HG02588 (cell line): ENCODE measurements at regions not wholly inside any gene's neighbourhood (a gene's known extent, or its start where the extent isn't known, plus 50 kb on each side); places are given as distances from the start of the nearest gene placed in this dataset.
"Not testable (repeated sequence)": the region's sequence is repeated elsewhere in the genome, so short reads cannot be mapped to it uniquely, and the experiment has no call there.

Source experiments
- ATAC-seq: cut with Tn5 transposase; IDR thresholded peaks from one replicate; pipeline ENCODE4 v1.9.1; 2021; ENCODE audit warnings: mild to moderate bottlenecking, moderate library complexity; ENCODE audit not compliant: unreplicated experiment

DNA sequence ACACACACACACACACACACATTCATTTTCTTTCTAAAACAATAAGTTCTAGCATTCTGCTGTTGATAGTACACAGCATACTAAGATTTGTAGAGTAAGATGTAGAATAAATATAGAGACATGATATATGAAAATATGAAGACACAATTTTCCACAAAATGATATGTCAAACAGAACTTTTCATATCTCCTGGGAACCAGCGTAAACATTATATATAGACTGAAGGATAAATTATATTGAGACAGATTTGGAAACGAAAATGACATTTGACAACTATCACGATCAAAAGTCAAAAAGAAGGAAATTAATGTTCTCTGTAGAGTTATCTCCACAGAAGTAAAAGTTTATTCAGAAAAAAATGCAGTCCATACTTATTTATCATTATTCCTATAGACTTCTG lies 1605.7 kb upstream of the SLC10A2 start:
- no peak for ATAC-seq

DNA sequence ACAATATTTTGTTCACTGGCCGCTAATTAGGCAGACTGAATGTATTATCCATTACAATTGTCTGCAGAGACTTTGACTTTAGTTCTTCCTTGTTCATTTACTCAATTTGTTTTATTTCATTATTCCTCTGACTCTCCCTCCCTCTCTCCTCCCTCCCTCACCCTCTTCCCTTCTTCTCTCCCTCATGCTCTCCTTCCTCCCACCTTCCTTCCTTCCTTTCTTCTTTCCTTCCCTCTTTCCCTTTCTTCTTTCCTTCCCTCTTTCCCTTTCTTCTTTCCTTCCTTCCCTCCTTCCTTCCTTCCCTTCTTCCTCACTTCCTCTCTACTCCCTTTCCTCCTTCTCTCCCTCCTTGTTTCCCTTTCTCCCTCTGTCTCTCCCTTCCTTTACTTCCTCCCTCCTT lies 1591.0 kb upstream of the SLC10A2 start:
- ATAC-seq: no peak

DNA sequence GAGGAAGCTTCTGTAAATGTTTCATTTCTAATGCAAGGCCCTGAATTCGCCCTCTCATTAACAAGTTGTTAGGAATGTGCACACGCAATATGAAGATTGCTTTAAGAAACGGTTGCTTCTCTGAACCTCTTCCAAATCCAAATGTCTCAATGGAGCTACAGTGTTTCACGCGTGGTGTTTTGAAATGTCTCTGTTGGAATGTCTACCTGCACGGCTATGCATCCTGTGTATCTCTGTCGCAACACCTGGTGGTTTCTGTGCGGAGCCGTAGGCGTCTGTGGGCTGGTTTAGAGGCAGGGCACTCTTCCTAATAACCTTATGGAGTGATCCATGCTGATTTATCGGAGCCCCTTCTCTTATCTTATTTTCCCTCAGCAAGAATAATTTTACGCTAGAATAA lies 1584.2 kb upstream of the SLC10A2 start:
- no peak for ATAC-seq

DNA sequence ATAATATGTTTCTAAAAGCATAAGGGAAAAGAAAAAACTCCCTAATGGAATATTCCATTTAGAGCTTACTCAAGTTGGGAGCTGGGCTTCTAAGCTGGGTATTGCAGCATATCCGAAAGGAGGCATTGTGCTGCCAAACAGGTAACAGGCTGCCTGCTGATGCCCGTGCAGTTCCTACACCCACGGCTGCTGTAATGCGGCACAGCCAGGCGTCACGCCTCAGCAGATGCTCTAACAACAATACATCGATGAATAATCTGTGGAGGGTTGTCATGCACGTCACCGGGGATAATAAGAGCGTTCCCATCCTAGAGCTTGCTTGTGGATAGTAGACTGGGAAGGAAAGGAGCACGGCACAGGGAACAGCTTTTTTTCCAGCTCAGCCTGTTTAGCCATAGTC lies 1582.1 kb upstream of the SLC10A2 start:
- no peak for ATAC-seq

DNA sequence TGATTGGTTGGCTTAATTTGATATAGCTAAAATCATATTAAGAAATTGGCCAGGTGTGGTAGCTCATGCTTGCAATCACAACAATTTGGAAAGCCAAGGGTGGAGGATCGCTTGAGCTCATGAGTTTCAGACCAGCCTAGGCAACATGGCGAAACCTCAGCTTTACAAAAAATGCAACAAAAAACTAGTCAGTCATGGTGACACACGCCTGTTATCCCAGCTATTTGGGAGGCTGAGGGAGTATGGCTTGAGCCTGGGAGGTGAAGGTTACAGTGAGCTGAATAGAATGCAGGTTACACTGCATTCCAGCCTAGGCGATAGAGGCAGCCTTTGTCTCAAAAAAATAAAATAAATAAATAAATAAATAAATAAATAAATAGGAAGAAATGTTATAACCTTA lies 1579.6 kb upstream of the SLC10A2 start:
- ATAC-seq: no peak

DNA sequence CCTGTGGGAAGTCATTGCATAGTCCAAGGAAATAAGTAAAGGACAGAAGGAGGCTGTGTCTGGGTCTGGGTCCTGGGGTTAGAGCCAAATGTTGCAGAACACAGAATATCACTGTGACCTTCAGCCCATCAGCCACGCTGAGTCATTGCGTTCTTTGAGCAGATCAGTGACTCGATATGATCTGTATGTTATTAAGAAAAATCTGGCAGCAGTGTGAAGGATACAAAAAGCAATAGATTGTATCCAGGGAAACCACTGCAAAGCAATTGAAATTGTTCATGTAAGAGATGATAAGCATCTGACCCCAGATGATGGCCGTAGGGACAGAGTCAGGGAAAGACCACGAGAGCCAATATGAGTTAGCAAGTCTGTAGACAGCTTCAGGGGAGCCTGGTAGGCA lies 1575.1 kb upstream of the SLC10A2 start:
- no peak for ATAC-seq

DNA sequence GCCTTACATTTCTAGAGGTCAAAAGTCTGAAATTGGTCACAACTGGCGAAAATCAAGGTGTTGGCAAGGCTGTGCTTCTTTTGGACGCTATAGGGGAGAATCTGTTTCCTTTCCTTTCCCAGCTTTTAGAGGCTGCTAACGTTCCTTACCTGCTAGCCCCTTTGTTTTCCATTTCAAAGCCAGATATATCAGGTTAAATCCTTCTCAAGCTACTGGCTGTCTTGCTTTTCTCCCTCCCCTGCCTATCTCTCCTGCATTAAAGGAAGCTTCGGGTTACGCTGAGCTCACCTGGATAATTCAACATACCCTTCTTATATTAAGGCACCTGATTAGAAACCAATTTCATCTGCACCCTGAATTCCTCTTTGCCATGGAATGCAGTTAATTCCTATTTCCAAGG lies 1569.7 kb upstream of the SLC10A2 start:
- ATAC-seq: no peak

DNA sequence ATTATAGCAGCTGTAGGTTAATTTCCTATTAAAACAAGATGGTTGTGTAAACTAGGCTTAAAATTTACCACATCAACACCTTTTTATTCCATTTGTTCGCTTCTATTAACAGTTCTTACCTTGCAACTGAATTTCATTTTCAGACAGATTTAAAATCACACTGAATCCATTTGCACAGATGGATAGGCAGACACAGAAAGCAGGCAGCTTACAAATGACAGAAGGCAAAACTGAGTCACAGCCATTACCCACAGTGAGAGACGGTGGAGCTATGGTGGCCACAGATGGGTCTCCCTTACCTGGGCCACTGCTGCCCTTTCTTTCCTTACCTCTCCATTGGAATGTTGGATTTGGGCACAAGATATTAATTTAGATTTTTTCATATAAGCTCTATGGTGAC lies 1567.8 kb upstream of the SLC10A2 start:
- no peak for ATAC-seq

DNA sequence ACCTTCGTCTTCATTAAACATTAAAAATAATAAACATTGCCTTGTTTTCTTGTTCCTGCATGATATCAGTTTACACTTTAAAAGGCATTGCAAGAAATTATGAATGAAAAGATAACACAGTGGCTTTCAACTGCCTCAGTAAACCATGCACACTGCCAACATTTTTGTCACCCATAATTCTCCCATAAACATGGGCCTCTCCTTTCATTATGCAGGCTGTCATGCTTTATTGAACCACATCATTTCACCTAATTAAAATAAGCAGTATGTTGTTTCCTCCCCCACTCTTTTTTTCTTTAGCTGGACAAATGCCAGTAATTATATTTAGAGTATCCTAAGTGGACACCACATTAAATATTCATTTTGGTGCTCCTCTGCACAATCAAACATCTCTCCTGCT lies 1566.5 kb upstream of the SLC10A2 start:
- ATAC-seq: no peak

DNA sequence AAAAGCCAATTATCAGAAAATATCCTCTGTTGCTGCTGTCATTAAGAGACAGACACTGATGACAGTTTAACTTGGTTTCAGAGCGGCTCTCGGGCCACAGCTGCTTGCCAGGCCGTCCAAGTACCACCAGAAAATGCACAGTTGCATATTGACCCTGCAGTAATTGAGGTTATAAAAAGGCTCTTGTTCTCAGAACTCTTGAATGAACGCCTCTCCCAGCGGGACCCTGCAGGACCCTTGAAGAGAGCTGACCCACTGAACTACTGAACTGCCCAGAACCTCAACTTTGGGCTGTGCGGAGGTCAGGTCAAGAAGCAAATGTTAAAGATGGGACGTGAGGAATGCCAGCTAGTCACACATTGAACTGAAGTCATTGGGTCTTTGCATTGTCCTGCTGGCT lies 1559.0 kb upstream of the SLC10A2 start:
- no peak for ATAC-seq

DNA sequence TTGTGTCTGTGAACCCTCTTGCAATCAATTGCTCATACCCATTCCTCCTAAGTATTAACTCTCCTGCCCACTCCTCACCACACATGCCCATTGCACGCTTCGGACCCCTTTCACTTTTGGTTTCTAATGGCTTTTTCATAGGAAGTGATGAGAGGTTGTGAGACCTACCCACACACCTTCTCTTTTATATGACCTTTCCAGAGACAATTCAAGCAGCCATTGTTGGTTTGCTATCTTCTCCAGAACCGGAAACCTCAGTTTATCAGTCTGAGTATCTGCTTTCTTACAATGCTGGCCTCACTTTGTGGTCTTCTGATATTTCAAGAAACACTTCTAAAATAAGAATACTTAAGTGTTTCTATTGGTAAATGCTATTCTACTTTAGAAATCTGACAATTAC lies 1550.8 kb upstream of the SLC10A2 start:
- no peak for ATAC-seq

DNA sequence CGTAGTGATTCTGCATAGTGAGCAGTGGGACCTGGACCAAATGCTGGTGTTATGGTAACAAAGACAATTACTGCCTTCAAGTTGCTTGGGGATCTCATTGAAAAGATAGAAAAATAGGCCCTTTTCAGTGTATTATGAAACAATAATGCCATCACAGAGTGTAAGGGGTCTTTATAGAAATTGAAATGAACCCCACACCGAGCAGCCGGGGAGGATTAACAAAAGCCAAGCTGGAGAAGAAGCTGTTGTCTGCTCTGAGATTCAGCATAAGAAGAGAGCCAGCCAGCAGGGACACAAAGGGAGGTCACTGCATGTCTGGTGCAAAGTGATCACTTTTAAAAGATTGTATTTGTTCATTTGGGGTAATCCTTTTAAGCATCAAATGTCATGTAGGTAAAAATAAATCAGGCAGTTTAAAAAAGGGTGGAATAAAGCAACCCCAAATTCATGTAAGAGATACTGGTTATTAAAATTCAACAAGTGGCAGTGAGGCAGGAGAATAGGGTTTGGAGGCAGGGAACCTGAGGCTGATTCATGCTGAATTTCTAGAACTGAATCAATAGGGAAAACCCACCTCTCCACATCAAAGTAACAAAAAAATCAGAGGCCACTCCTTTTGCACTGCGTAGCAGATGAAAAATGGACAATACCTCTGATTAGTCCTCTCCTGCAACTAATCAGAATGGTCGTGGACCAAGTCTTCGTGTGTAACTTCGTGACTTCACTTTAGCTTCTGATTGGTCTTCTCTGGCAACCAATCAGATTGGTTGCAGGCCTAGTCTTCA lies 1548.3 kb upstream of the SLC10A2 start:
- no peak for ATAC-seq

DNA sequence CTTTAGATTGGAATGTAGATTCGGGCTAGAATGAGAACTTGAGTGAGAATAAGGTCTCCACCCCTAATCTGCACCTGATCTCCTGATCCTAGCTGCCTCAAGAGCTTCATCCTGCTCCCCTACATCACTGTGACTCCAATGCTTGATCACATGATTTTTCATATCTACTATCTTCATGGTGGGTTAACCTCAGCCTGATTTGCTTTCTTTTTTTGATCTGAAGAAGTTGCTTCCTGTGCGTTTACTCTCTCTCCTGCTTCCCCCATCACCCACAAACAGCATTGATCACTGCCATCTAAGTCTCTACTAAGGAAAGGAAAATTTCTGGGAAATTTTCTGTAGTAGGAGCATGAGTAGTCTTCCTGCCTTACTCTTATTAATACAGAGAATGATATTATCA lies 1542.1 kb upstream of the SLC10A2 start:
- ATAC-seq: no peak

DNA sequence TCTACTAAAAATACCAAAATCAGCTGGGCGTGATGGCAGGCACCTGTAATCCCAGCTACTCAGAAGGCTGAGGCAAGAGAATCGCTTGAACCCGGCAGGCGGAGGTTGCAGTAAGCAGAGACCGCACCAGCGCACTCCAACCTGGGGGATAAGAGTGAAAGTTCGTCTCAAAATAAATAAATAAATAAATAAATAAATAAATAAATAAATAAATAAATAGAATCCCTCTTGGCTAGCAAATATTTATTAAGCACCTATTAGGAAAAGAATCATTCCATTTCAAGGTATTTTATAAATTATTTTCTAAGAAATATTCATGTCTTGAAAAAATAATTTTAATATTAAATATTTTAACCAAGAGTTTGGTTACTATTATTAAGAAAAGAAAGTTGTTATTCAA lies 1539.2 kb upstream of the SLC10A2 start:
- not testable (repeated sequence) for ATAC-seq

DNA sequence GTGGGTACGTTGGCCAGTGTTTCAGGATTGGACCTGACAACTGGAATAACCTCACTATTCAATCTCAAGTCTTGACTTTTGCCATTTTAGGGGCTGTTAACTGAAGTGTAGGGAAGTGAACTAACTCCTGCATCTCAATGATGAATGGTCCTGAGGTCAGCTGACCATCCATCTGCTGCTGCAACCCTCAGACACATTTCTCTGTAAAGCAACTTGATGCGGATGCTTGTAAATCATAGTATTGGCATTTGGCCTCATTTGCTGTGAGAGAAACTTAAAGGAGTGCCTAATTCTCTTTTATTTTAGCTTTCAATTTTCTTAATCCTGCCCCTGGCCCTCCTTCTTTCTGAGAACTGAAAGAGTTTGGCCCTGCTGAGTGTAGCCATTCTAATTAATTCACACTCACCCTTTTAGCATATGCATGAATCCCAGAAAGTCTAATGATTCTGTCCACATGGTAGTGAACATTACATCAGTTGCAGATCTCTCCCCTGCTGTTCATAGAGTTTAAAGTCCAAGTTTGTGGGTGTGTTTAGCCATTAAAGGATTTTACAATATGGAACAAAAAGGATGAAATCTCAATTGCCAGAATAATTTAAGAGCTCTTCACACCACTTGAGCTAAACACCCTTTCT lies 1531.4 kb upstream of the SLC10A2 start:
- ATAC-seq: no peak

DNA sequence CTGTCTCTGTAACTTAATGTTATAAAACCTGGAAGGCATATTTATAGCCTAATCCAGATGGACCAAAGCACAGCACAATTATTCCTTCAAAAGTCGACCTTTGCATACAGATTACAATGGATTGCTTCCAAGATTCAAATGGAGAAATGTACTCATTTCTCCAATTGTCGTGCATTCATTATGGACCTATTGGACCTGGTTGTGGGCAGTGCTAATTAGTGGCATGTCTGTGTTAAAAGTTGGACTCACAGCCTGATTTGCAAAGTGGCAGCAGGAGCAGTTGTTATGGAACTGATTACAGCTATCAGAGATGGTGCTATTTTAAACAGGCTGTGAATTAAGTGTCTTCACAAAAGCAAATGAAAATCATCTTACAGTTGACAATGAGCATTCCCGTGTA lies 1529.3 kb upstream of the SLC10A2 start:
- ATAC-seq: no peak

DNA sequence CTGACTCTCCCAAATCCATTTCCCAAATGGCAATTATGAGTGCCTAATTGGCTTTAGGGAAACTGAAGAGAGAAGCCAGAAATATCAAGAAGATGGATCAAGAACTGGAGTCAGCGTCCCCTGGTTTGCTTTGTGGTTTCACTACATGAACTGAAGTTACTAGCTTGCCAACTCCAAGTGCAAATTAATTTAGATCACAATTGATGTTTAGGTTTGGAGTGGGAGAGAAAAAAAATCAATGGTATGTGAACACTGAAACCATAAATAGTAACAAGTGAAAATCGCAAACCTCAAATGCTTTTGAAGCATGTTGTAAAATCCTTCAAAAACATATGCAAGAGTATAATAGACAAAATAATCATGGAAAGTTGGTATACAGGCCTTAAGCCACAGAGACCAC lies 1528.6 kb upstream of the SLC10A2 start:
- no peak for ATAC-seq

DNA sequence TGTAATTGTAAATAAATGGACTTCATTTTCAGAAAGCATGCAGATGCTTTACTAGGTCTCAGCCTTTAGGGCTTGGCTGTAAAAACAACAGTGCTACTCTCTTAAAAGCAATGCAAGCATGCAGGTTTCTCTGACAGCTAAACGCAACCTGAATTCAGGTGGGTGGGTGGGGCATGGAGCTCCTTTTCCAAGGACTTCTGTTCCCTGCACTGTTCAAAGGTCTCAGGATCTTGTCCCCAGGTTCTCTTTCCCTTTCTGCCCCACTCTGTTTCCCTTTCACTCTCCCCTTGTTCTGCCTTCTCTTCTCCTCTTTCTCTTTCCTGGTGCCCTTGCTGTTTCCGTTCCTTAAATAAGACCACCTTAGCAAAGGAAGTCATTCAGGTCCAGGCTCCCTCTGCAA lies 1527.5 kb upstream of the SLC10A2 start:
- no peak for ATAC-seq

DNA sequence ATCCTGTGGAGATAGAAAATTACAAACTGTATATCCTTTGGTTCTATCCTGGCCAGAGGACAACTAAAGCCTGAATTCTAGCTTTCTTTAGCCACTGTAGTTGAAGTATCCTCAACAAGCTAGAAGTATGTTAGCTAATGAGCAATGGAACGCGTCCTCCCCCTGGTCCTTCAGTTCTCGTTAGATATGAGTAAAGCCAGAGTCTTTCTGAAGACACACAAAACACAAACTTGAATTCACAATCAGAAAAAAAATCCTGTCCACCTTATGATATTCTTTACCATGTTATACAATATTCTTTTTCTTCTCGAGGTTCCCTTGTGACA lies 1527.0 kb upstream of the SLC10A2 start:
- no peak for ATAC-seq

DNA sequence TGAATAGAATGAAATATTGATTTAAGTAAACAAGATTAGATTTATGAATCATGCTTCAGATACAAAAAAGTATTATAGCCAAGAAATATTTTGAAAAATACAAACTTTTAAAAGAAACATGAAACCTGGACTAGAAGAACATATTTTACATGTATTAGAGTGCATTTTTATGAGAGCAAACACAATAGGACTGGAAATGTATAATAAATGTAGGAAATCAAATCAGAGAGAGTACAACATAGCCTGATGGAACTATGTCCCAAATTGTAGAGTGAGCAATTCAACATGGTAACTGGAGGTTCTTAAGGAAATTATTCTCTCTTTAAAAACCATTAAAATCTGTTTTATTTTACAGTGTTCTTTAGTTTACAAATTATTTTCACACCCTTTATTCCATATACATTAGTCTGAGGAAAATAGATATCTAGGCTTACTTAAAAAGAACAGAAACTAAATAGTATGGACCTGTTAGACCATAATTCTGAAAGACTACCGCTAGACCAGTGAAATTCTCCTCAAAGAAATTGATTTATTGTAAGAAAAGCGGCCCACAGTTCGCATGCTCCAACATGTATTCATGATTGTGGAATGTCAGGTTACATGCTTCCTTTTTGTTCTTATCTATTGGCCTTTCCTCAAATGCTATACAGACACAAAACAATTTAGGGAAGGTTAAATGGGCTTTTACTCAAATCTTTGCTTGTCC lies 1526.5 kb upstream of the SLC10A2 start:
- no peak for ATAC-seq

DNA sequence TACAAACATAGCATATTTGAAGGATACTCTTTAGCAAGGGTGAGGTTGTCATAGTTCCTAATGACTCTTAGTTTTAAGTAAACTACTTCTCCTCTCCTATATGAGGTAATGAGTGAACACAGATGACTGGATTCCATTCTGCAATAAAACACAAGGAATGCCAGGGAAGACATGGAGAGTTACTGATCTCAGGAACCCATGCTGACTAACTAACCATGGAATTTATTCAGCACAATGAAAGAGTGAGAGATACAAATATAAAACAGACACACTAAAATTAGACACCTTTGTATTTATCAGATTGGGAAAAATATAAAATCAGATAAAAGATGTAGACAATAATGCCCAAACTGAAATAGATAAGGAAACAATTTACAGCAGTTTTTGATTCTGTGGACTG lies 1525.9 kb upstream of the SLC10A2 start:
- ATAC-seq: no peak

DNA sequence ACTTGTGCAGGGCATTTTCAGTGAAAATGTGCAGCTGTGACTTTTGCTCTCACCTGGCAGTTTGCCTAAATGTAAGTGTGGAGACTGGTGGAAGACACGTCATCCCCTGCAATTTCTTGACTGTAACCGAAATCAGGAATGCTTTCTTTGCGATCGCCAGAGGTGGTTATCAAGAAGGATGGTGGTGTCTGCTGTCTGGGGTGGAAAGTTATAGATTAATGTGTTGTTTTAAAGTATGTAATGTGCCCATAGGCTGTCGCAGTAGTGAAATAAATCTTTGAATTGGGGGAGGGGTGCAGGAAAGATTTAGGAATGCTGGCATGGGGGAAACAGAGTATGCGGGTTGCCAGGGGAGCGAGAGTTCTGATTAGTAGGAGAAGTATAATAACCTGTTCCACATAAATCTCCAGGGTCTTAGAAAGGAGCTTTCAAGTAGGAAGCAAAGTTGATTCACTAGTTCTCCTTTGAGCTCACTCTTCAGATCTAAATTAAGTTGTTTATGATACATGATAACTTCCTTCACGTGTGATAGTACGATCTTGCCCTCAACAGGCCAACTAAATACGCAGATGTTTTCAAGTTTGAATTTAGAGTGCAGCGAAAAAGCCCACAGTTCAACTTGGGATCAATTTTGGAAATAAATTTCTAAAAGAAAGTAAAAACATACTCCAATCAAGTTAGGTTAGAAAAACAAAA lies 1520.0 kb upstream of the SLC10A2 start:
- ATAC-seq: no peak
